GM11168 (cell line): ENCODE measurements at regions not wholly inside any gene's neighbourhood (a gene's known extent, or its start where the extent isn't known, plus 50 kb on each side); places are given as distances from the start of the nearest gene placed in this dataset.

Experiments
- in situ Hi-C: fragments of 300-500 bp; cut with MboI; formaldehyde crosslinking; loops from one replicate; pipeline ENCODE4 v1.12.0; 2022; ENCODE audit warnings: low sequenced_read_pairs; ENCODE audit not compliant: unreplicated experiment

GRCh38 chr9:86667307-86667706 lies 280.0 kb downstream of the GAS1 start:
- in situ Hi-C loops, result no loop called here

GRCh38 chr9:86665416-86665815 lies 281.9 kb downstream of the GAS1 start:
- in situ Hi-C loops, result no loop called here

- in situ Hi-C loops, result no loop called here
Measured at GRCh38 chr9:86664603-86665002, 282.7 kb downstream of the GAS1 start.

GRCh38 chr9:86663905-86664304 lies 283.4 kb downstream of the GAS1 start:
- in situ Hi-C loops, result no loop called here

- in situ Hi-C loops, result no loop called here
Measured at GRCh38 chr9:86662890-86663468, 284.3 kb downstream of the GAS1 start.

- in situ Hi-C loops, result no loop called here
Measured at GRCh38 chr9:86660146-86660943, 287.0 kb downstream of the GAS1 start.

- in situ Hi-C loops, result no loop called here
Measured at GRCh38 chr9:86659413-86660046, 287.8 kb downstream of the GAS1 start.

- in situ Hi-C loops, result no loop called here
Measured at GRCh38 chr9:86655147-86655546, 292.2 kb downstream of the GAS1 start.

GRCh38 chr9:86653466-86653865 lies 293.8 kb downstream of the GAS1 start:
- in situ Hi-C loops, result no loop called here

GRCh38 chr9:86652736-86653135 lies 294.6 kb downstream of the GAS1 start:
- in situ Hi-C loops, result no loop called here

GRCh38 chr9:86649913-86650312 lies 295.7 kb upstream of the TUT7 start:
- in situ Hi-C loops, result loop anchor here (25.0 kb wide), 1 partner anchor 662 kb away; no protein-coding TSS in a partner anchor

- in situ Hi-C loops, result loop anchor here (25.0 kb wide), 1 partner anchor 664 kb away; no protein-coding TSS in a partner anchor
Measured at GRCh38 chr9:86648828-86649170, 294.6 kb upstream of the TUT7 start.

- in situ Hi-C loops, result loop anchor here (25.0 kb wide), 1 partner anchor 664 kb away; no protein-coding TSS in a partner anchor
Measured at GRCh38 chr9:86648156-86648827, 294.1 kb upstream of the TUT7 start.

GRCh38 chr9:86645303-86645702 lies 291.1 kb upstream of the TUT7 start:
- in situ Hi-C loops, result loop anchor here (25.0 kb wide), 1 partner anchor 667 kb away; no protein-coding TSS in a partner anchor

- in situ Hi-C loops, result loop anchor here (25.0 kb wide), 1 partner anchor 668 kb away; no protein-coding TSS in a partner anchor
Measured at GRCh38 chr9:86644675-86645034, 290.4 kb upstream of the TUT7 start.

GRCh38 chr9:86643946-86644674 lies 289.9 kb upstream of the TUT7 start:
- in situ Hi-C loops, result loop anchor here (25.0 kb wide), 1 partner anchor 668 kb away; no protein-coding TSS in a partner anchor

- in situ Hi-C loops, result loop anchor here (25.0 kb wide), 1 partner anchor 670 kb away; no protein-coding TSS in a partner anchor
Measured at GRCh38 chr9:86642721-86643120, 288.5 kb upstream of the TUT7 start.

GRCh38 chr9:86641970-86642369 lies 287.8 kb upstream of the TUT7 start:
- in situ Hi-C loops, result loop anchor here (25.0 kb wide), 1 partner anchor 670 kb away; no protein-coding TSS in a partner anchor

- in situ Hi-C loops, result loop anchor here (25.0 kb wide), 1 partner anchor 672 kb away; no protein-coding TSS in a partner anchor
Measured at GRCh38 chr9:86639899-86640379, 285.7 kb upstream of the TUT7 start.
